PC-3 (cell line): ENCODE measurements at regions not wholly inside any gene's neighbourhood (a gene's known extent, or its start where the extent isn't known, plus 50 kb on each side); places are given as distances from the start of the nearest gene placed in this dataset.

Source experiments
- ATAC-seq: fragments of 200-7000 bp; cut with Tn5 transposase; 2 replicates; pipeline ENCODE4 v1.9.1; 2020; ENCODE audit warnings: mild to moderate bottlenecking, moderate library complexity
- BruUV-seq: library from RNA; stranded (reverse); fragments of 400-500 nt; replicated peaks from 2 replicates; lab custom pipeline; 2021; lab: Mats Ljungman, UMichigan
- CTCF ChIA-PET: fragments of 300-600 bp; sonication (Branson Sonifier 250); formaldehyde crosslinking; loops from one replicate; lab custom pipeline; 2022; ENCODE audit warnings: antibody characterized with exemption; lab: Charles Lee
- POLR2A ChIA-PET: fragments of 300-600 bp; sonication (Branson Sonifier 250); formaldehyde crosslinking; loops from one replicate; lab custom pipeline; 2022; ENCODE audit warnings: antibody characterized with exemption; ENCODE audit not compliant: unreplicated experiment; lab: Charles Lee
- DNase-seq: peaks from one replicate; pipeline ENCODE4 v3.0.0-alpha.2; 2015
- H2AFZ ChIP-seq: fragments of 300-600 bp; sonication (generic); 2 replicates; pipeline ENCODE4 v1.6.0; 2016; ENCODE audit warnings: antibody characterized with exemption, low read length
- H3F3A ChIP-seq: fragments of 300-600 bp; sonication (generic); one replicate; pipeline ENCODE4 v1.6.0; 2017; ENCODE audit warnings: antibody characterized with exemption, low read length, control low read depth, mild to moderate bottlenecking; ENCODE audit not compliant: unreplicated experiment
- H3K27ac ChIP-seq: fragments of 300-600 bp; sonication (generic); 2 replicates; pipeline ENCODE4 v1.5.1; 2016; ENCODE audit warnings: mild to moderate bottlenecking, low read length
- H3K27me3 ChIP-seq: fragments of 300-600 bp; sonication (generic); 2 replicates; pipeline ENCODE4 v1.6.1; 2016; ENCODE audit warnings: low read length, mixed read lengths
- H3K36me3 ChIP-seq: fragments of 300-600 bp; sonication (generic); 2 replicates; pipeline ENCODE4 v1.6.1; 2016; ENCODE audit warnings: low read depth, mixed run types, low read length, mixed read lengths
- H3K4me1 ChIP-seq: fragments of 300-600 bp; sonication (generic); 2 replicates; pipeline ENCODE4 v1.5.1; 2016; ENCODE audit warnings: low read length; ENCODE audit not compliant: insufficient read depth
- H3K4me2 ChIP-seq: fragments of 300-600 bp; sonication (generic); 2 replicates; pipeline ENCODE4 v1.6.0; 2016; ENCODE audit warnings: low read length
- H3K4me3 ChIP-seq: fragments of 300-600 bp; sonication (generic); 2 replicates; pipeline ENCODE4 v1.5.1; 2016; ENCODE audit warnings: mild to moderate bottlenecking, low read length, mixed read lengths
- H3K79me2 ChIP-seq: fragments of 300-600 bp; sonication (generic); 2 replicates; pipeline ENCODE4 v1.6.1; 2017; ENCODE audit warnings: low read length, mixed read lengths
- H3K9ac ChIP-seq: fragments of 300-600 bp; sonication (generic); 2 replicates; pipeline ENCODE4 v1.6.0; 2016; ENCODE audit warnings: mild to moderate bottlenecking, low read length
- H3K9me2 ChIP-seq: fragments of 300-600 bp; sonication (generic); replicated peaks from 2 replicates; pipeline ENCODE4 v1.6.1; 2016; ENCODE audit warnings: mixed run types, low read length, mixed read lengths
- H3K9me3 ChIP-seq: fragments of 300-600 bp; sonication (generic); 2 replicates; pipeline ENCODE4 v1.6.1; 2016; ENCODE audit warnings: low read length, mixed read lengths
- H4K20me1 ChIP-seq: fragments of 300-600 bp; sonication (generic); 2 replicates; pipeline ENCODE4 v1.6.1; 2016; ENCODE audit warnings: low read length, mixed read lengths
- EZH2 ChIP-seq: fragments of 300-600 bp; sonication (generic); IDR thresholded peaks from one replicate; pipeline ENCODE4 v1.6.1; 2017; ENCODE audit warnings: antibody characterized with exemption, mild to moderate bottlenecking, low read length; ENCODE audit not compliant: unreplicated experiment
- EZH2phosphoT487 ChIP-seq: fragments of 300-600 bp; sonication (generic); IDR thresholded peaks from 2 replicates; pipeline ENCODE4 v1.6.1; 2018; ENCODE audit warnings: mild to moderate bottlenecking, antibody characterized with exemption, low read length, borderline replicate concordance
- intact Hi-C: fragments of 100-400 bp; cut with micrococcal nuclease; formaldehyde crosslinking; loops from 2 replicates; pipeline ENCODE4 v1.9.0; 2023
- TF ChIP-seq, protein P1 (sequence below): fragments of 300-600 bp; sonication (generic); conservative IDR thresholded peaks from 2 replicates; pipeline ENCODE4 v1.5.1; 2017; ENCODE audit warnings: antibody characterized with exemption, low read depth, mild to moderate bottlenecking, low read length

DNA sequence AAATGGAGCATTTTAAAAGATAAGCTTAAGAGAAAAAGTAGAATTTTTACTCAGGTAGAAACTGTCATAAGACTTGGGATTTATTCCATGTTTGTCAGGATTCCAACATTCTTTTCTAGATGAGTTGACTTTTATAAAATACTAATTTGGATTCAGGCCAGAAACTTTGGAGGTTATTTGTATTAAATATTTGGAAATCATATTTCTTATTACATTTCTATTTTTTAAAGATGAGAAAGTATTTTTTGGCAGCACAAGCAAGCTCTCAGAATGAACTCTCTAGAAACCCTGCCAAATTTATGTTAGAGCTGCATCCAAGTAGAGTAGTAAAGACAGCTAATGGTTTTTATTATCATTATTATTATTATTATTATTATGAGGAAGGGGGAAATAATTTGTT is 1014.9 kb upstream of the GJE1 start:
- POLR2A ChIA-PET, result interaction anchor here (0.6 kb wide), 1 partner anchor 1265 kb away, joined by 8 read pairs; no protein-coding TSS in a partner anchor
- Histone ChIP-seq H3K4me2 (no peak overlapping the region), H3K9me3 (no peaks in the 10 kb centered on the region), H3K4me3 (no peak overlapping the region), H3K4me1 (peaks cover 4% of the 10 kb centered on the region; the same call in 1 of the 2 replicates), H3K36me3 (no peaks in the 10 kb centered on the region), H3K27me3 (no peaks in the 10 kb centered on the region), H2AFZ (no peak overlapping the region), H3F3A (no peaks in the 10 kb centered on the region), H4K20me1 (no peaks in the 10 kb centered on the region), H3K9me2 (no peaks in the 10 kb centered on the region), H3K27ac (no peak overlapping the region), H3K79me2 (no peaks in the 10 kb centered on the region), H3K9ac (no peak overlapping the region)
- DNase-seq (peak; percentile 49), ATAC-seq (no peak)
- TF ChIP-seq EZH2 (no peak), EZH2phosphoT487 (no peak)
- TF ChIP-seq, protein P1, sequence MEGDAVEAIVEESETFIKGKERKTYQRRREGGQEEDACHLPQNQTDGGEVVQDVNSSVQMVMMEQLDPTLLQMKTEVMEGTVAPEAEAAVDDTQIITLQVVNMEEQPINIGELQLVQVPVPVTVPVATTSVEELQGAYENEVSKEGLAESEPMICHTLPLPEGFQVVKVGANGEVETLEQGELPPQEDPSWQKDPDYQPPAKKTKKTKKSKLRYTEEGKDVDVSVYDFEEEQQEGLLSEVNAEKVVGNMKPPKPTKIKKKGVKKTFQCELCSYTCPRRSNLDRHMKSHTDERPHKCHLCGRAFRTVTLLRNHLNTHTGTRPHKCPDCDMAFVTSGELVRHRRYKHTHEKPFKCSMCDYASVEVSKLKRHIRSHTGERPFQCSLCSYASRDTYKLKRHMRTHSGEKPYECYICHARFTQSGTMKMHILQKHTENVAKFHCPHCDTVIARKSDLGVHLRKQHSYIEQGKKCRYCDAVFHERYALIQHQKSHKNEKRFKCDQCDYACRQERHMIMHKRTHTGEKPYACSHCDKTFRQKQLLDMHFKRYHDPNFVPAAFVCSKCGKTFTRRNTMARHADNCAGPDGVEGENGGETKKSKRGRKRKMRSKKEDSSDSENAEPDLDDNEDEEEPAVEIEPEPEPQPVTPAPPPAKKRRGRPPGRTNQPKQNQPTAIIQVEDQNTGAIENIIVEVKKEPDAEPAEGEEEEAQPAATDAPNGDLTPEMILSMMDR, result no peak
- CTCF ChIA-PET, result no interaction called here
- intact Hi-C loops, result no loop called here
- BruUV-seq, result no TSS peak

DNA sequence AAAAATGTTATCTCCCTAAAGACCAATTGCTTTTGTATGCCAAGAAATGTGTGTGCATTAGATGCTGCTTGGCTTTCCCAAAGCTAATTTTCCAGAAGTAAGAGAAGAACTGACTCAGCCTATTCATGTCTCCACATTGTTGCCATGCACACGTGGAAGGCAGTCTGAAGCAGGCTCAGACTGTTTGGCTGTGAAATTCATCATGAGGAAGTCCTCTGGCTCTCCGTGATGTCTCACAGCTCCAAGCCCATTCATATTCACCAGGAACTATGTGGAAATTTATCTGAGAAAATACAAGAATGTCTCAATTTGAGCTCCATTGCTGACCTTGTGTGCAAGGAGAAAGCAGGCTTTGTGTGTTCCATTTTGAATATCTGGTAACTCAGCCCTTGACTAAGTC is 1022.2 kb upstream of the GJE1 start:
- H3K9me2 ChIP-seq, result no peaks in the 10 kb centered on the region
- no peak overlapping the region for H3K4me2 ChIP-seq
- ChIA-PET POLR2A (no interaction called here), CTCF (no interaction called here)
- H3K9me3 ChIP-seq, result no peaks in the 10 kb centered on the region
- H3K4me3 ChIP-seq, result no peak overlapping the region
- ATAC-seq (no peak), DNase-seq (no peak)
- peaks cover 27% of the 10 kb centered on the region for H3K4me1 ChIP-seq
- no peak overlapping the region for H3K27ac ChIP-seq
- BruUV-seq, result no TSS peak
- H3F3A ChIP-seq, result no peaks in the 10 kb centered on the region
- intact Hi-C loops, result no loop called here
- no peaks in the 10 kb centered on the region for H3K27me3 ChIP-seq
- TF ChIP-seq, protein P1, result no peak
- TF ChIP-seq EZH2, result no peak
- TF ChIP-seq EZH2phosphoT487, result no peak
- no peaks in the 10 kb centered on the region for H4K20me1 ChIP-seq
- no peaks in the 10 kb centered on the region for H3K36me3 ChIP-seq
- H3K79me2 ChIP-seq, result no peaks in the 10 kb centered on the region
- no peak overlapping the region for H3K9ac ChIP-seq
- H2AFZ ChIP-seq, result no peak overlapping the region

GRCh38 chr6:141107591-141108160 is 1025.0 kb upstream of the GJE1 start:
- ChIA-PET POLR2A (no interaction called here), CTCF (no interaction called here)
- H2AFZ ChIP-seq, result no peak overlapping the region
- H3K4me3 ChIP-seq, result no peak overlapping the region
- no peaks in the 10 kb centered on the region for H3K9me2 ChIP-seq
- peaks cover 40% of the 10 kb centered on the region for H3K4me1 ChIP-seq
- intact Hi-C loops, result no loop called here
- BruUV-seq, result no TSS peak
- no peaks in the 10 kb centered on the region for H3K79me2 ChIP-seq
- H3K4me2 ChIP-seq, result no peak overlapping the region
- no peaks in the 10 kb centered on the region for H3K9me3 ChIP-seq
- peak; percentile 80 for ATAC-seq
- H4K20me1 ChIP-seq, result no peaks in the 10 kb centered on the region
- H3F3A ChIP-seq, result no peaks in the 10 kb centered on the region
- peak; percentile 92 for DNase-seq
- H3K27me3 ChIP-seq, result no peaks in the 10 kb centered on the region
- H3K27ac ChIP-seq, result peak overlapping the region; percentile 90
- TF ChIP-seq, protein P1, result no peak
- TF ChIP-seq EZH2phosphoT487, result no peak
- no peak for TF ChIP-seq EZH2
- peak overlapping the region; percentile 40; the same call in 1 of the 2 replicates for H3K9ac ChIP-seq
- H3K36me3 ChIP-seq, result no peaks in the 10 kb centered on the region
